ENCODE measurements at regions not wholly inside any gene's neighbourhood (a gene's known extent, or its start where the extent isn't known, plus 50 kb on each side); places are given as distances from the start of the nearest gene placed in this dataset.

DNA sequence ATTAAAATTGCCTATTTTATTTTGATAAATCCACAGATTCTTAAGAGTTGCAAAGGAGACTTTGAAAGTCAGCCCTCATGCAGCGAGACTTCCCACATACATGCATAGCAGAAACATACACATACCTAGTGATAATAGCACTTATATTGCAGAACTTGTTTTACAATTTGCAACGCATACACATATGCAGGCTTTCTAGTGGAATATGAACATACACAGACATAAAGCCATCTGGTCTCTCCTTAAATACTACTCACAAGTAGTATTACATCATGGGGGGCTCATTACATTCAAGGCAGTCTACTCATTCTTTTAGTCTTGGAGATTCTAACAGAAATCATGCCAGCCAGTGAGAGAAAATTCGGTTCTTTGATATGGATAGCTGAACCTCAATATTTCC, 295.1 kb upstream of the RND3 start:
- Histone ChIP-seq H4K20me1 (replicated peaks; ENCODE audit: control insufficient read depth, extremely low read depth, insufficient read depth, low read length) (no peaks in the 10 kb centered on the region), H3K9me3 (replicated peaks; ENCODE audit: control insufficient read depth, insufficient read depth, low read length) (no peaks in the 10 kb centered on the region), H3K27ac (ENCODE audit: insufficient read depth, low read depth, low read length) (no peak overlapping the region), H2AFZ (ENCODE audit: low read depth, low read length) (no peak overlapping the region), H3K4me3 (replicated peaks in 1 of 3; ENCODE audit: insufficient read depth in 1 of 3, low read depth in 1 of 3, low read length in 3 of 3) (no peak overlapping the region), H3K36me3 (ENCODE audit: control insufficient read depth in 2 of 2, extremely low read depth in 1 of 2, insufficient read depth in 2 of 2, low read length in 2 of 2) (no peaks in the 10 kb centered on the region), H3K9me1 (replicated peaks; ENCODE audit: control insufficient read depth, extremely low read depth, insufficient read depth, low read length) (no peaks in the 10 kb centered on the region), H3K4me1 (ENCODE audit: control insufficient read depth, extremely low read depth, insufficient read depth, low read length) (peaks cover 12% of the 10 kb centered on the region), H3K79me2 (ENCODE audit: control insufficient read depth, insufficient read depth, low read length) (no peaks in the 10 kb centered on the region), H3K9ac (replicated peaks; ENCODE audit: extremely low read depth, insufficient read depth, low read length) (no peak overlapping the region), H3K4me2 (ENCODE audit: insufficient read depth, low read length) (no peak overlapping the region), H3K27me3 (ENCODE audit: control insufficient read depth in 2 of 2, insufficient read depth in 2 of 2, low read length in 2 of 2) (no peaks in the 10 kb centered on the region)
- no peak for TF ChIP-seq POLR2AphosphoS5 (IDR thresholded peaks at IDR 0.05; ENCODE audit: insufficient read depth, low read depth, low read length)
- no peak for TF ChIP-seq FOS (IDR thresholded peaks at IDR 0.05; ENCODE audit: borderline replicate concordance, insufficient read depth, low read length)
- TF ChIP-seq, protein P1, sequence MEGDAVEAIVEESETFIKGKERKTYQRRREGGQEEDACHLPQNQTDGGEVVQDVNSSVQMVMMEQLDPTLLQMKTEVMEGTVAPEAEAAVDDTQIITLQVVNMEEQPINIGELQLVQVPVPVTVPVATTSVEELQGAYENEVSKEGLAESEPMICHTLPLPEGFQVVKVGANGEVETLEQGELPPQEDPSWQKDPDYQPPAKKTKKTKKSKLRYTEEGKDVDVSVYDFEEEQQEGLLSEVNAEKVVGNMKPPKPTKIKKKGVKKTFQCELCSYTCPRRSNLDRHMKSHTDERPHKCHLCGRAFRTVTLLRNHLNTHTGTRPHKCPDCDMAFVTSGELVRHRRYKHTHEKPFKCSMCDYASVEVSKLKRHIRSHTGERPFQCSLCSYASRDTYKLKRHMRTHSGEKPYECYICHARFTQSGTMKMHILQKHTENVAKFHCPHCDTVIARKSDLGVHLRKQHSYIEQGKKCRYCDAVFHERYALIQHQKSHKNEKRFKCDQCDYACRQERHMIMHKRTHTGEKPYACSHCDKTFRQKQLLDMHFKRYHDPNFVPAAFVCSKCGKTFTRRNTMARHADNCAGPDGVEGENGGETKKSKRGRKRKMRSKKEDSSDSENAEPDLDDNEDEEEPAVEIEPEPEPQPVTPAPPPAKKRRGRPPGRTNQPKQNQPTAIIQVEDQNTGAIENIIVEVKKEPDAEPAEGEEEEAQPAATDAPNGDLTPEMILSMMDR (IDR thresholded peaks at IDR 0.05; ENCODE audit: extremely low read depth in 1 of 2, insufficient read depth in 1 of 2, low read depth in 1 of 2, low read length in 2 of 2): no peak
- TF ChIP-seq EZH2 (IDR thresholded peaks at IDR 0.05; ENCODE audit: borderline replicate concordance, low read depth, low read length, severe bottlenecking): no peak
- TF ChIP-seq, protein P2, sequence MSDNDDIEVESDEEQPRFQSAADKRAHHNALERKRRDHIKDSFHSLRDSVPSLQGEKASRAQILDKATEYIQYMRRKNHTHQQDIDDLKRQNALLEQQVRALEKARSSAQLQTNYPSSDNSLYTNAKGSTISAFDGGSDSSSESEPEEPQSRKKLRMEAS (IDR thresholded peaks at IDR 0.05; ENCODE audit: insufficient read depth, insufficient read length): no peak
- intact Hi-C loops (cut with micrococcal nuclease): no loop called here
- dilution Hi-C loops (cut with MboI; ENCODE audit: extremely low pct_ligation_motif_present, low sequenced_read_pairs): no loop called here
- FAIRE-seq (no peak), DNase-seq (ENCODE audit: low read depth, low spot score) (no peak)
- ChIA-PET POLR2A (no interaction called here), CTCF (no interaction called here)
- no TSS peak for BruUV-seq (replicated peaks)

DNA sequence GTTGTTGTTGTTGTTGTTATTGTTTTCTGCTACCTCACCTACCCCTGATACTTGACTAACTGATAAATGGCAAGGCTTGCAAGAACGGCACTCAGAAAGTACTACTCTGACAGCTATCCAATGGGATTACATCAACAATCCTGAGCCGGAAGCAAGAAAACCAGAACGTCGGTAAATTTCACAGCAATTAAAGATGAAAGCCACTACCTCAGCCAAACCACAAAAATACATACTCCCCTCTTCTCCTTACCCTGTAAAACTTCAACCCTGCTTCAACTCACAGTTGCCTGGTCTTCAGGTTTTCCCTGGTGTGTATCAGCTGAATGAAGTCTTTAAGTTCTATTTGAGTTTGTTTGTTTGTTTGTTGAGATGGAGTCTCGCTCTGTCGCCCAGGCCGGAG, 293.7 kb upstream of the RND3 start:
- Histone ChIP-seq H3K9me3 (replicated peaks; ENCODE audit: control insufficient read depth, insufficient read depth, low read length) (no peaks in the 10 kb centered on the region), H3K4me1 (ENCODE audit: control insufficient read depth, extremely low read depth, insufficient read depth, low read length) (peaks cover 12% of the 10 kb centered on the region), H3K4me3 (replicated peaks in 1 of 3; ENCODE audit: insufficient read depth in 1 of 3, low read depth in 1 of 3, low read length in 3 of 3) (no peak overlapping the region), H4K20me1 (replicated peaks; ENCODE audit: control insufficient read depth, extremely low read depth, insufficient read depth, low read length) (no peaks in the 10 kb centered on the region), H3K79me2 (ENCODE audit: control insufficient read depth, insufficient read depth, low read length) (no peaks in the 10 kb centered on the region), H2AFZ (ENCODE audit: low read depth, low read length) (no peak overlapping the region), H3K4me2 (ENCODE audit: insufficient read depth, low read length) (no peak overlapping the region), H3K27ac (ENCODE audit: insufficient read depth, low read depth, low read length) (no peak overlapping the region), H3K9ac (replicated peaks; ENCODE audit: extremely low read depth, insufficient read depth, low read length) (no peak overlapping the region), H3K9me1 (replicated peaks; ENCODE audit: control insufficient read depth, extremely low read depth, insufficient read depth, low read length) (no peaks in the 10 kb centered on the region), H3K27me3 (ENCODE audit: control insufficient read depth in 2 of 2, insufficient read depth in 2 of 2, low read length in 2 of 2) (no peaks in the 10 kb centered on the region), H3K36me3 (ENCODE audit: control insufficient read depth in 2 of 2, extremely low read depth in 1 of 2, insufficient read depth in 2 of 2, low read length in 2 of 2) (no peaks in the 10 kb centered on the region)
- intact Hi-C loops (cut with micrococcal nuclease) (no loop called here), dilution Hi-C loops (cut with MboI; ENCODE audit: extremely low pct_ligation_motif_present, low sequenced_read_pairs) (no loop called here)
- ChIA-PET POLR2A (interaction anchor here (0.6 kb wide), 1 partner anchor 15 kb away, joined by 3 read pairs; no protein-coding TSS in a partner anchor), CTCF (no interaction called here)
- DNase-seq (ENCODE audit: low read depth, low spot score) (no peak), FAIRE-seq (no peak)
- no TSS peak for BruUV-seq (replicated peaks)
- TF ChIP-seq FOS (IDR thresholded peaks at IDR 0.05; ENCODE audit: borderline replicate concordance, insufficient read depth, low read length) (no peak), EZH2 (IDR thresholded peaks at IDR 0.05; ENCODE audit: borderline replicate concordance, low read depth, low read length, severe bottlenecking) (no peak), GATA2 (IDR thresholded peaks at IDR 0.05; ENCODE audit: insufficient read depth, insufficient read length, low read depth, low read length) (no peak), MYC (IDR thresholded peaks at IDR 0.05; ENCODE audit: low read depth, low read length) (no peak), JUN (IDR thresholded peaks at IDR 0.05; ENCODE audit: borderline replicate concordance, insufficient read depth, insufficient read length, low read depth) (no peak), POLR2AphosphoS5 (IDR thresholded peaks at IDR 0.05; ENCODE audit: insufficient read depth, low read depth, low read length) (no peak), POLR2A (IDR thresholded peaks at IDR 0.05; ENCODE audit: low read depth, low read length) (no peak)
- TF ChIP-seq, protein P1 (IDR thresholded peaks at IDR 0.05; ENCODE audit: extremely low read depth in 1 of 2, insufficient read depth in 1 of 2, low read depth in 1 of 2, low read length in 2 of 2): no peak
- TF ChIP-seq, protein P2 (IDR thresholded peaks at IDR 0.05; ENCODE audit: insufficient read depth, insufficient read length): no peak

Data from endothelial cell of umbilical vein (primary cell).